ENCODE measurements at regions not wholly inside any gene's neighbourhood (a gene's known extent, or its start where the extent isn't known, plus 50 kb on each side); places are given as distances from the start of the nearest gene placed in this dataset.

DNA sequence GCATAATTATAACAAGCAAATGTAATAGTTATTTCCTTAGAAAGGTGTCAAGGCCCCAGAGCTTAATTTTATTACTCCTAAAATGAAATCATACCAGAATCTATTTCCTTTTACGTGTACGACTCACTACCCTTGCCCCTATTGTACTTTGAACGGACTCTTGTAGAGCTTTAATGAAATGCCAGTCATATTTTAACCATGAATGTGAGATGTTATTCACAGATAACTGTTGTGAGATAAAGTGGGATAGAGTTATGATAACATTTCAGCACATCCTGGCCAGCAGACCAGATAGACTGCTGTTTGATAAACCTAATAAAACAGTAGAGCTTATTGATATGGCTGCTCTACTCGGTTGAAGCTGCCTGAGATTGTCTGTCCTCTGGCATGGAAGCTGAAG lies 500.8 kb upstream of the PBX1 start:
- Histone ChIP-seq H2AK9ac (replicated peaks; ENCODE audit: low read depth, low read length, poor library complexity) (no peak overlapping the region), H4K91ac (ENCODE audit: insufficient read depth, low read depth, low read length) (no peak overlapping the region), H2AK5ac (ENCODE audit: low read depth, low read length) (no peak overlapping the region), H3K18ac (ENCODE audit: low read depth, low read length) (no peak overlapping the region), H4K8ac (ENCODE audit: low read depth in 2 of 2, low read length in 2 of 2) (no peak overlapping the region), H2BK120ac (ENCODE audit: low read depth, low read length) (no peak overlapping the region), H3K79me1 (ENCODE audit: low read depth in 1 of 2, low read length in 2 of 2) (no peaks in the 10 kb centered on the region), H3K9me1 (ENCODE audit: insufficient read depth, low read length) (no peaks in the 10 kb centered on the region), H3K27me3 (ENCODE audit: control insufficient read depth, insufficient read depth, low read length) (no peaks in the 10 kb centered on the region), H2BK5ac (ENCODE audit: low read depth, low read length, poor library complexity, severe bottlenecking) (no peak overlapping the region), H3K4me2 (ENCODE audit: low read depth, low read length) (no peak overlapping the region), H4K20me1 (ENCODE audit: insufficient read depth, low read length) (no peaks in the 10 kb centered on the region), H3K9ac (ENCODE audit: low read depth, low read length) (no peak overlapping the region), H3K9me3 (ENCODE audit: control insufficient read depth, insufficient read depth, low read length) (no peaks in the 10 kb centered on the region), H2BK20ac (ENCODE audit: low read depth, low read length) (no peak overlapping the region), H4K5ac (ENCODE audit: low read depth, low read length) (no peak overlapping the region), H3K14ac (replicated peaks; ENCODE audit: low read depth, low read length) (no peak overlapping the region), H3K4ac (ENCODE audit: low read depth, low read length) (no peak overlapping the region), H3K56ac (ENCODE audit: extremely low read depth, insufficient read depth, low read length) (no peak overlapping the region), H3K27ac (ENCODE audit: insufficient read depth, low read length) (no peak overlapping the region), H3K23ac (ENCODE audit: low read depth, low read length) (no peak overlapping the region), H3K4me3 (ENCODE audit: insufficient read depth, low read depth, low read length) (no peak overlapping the region), H3K4me1 (ENCODE audit: control insufficient read depth, insufficient read depth, low read length) (no peaks in the 10 kb centered on the region), H2BK15ac (ENCODE audit: low read depth, low read length) (no peak overlapping the region), H3K36me3 (ENCODE audit: control insufficient read depth, insufficient read depth, low read length) (no peaks in the 10 kb centered on the region), H2AFZ (replicated peaks; ENCODE audit: low read length, poor library complexity) (no peak overlapping the region)
- dilution Hi-C loops (cut with HindIII; ENCODE audit: low sequenced_read_pairs, unreplicated experiment), result no loop called here
- DNase-seq (no peak), ATAC-seq (ENCODE audit: low read depth) (no peak)
- BruUV-seq (replicated peaks), result no TSS peak
- no CpG with 5 or more reads among the region's 4 CpGs for WGBS, 2 experiments (ENCODE audit: extremely low coverage in 2 of 2, insufficient read length in 1 of 2)
- CTCF ChIA-PET, result no interaction called here
- POLR2A ChIA-PET (ENCODE audit: unreplicated experiment), result no interaction called here
- TF ChIP-seq, protein P1, sequence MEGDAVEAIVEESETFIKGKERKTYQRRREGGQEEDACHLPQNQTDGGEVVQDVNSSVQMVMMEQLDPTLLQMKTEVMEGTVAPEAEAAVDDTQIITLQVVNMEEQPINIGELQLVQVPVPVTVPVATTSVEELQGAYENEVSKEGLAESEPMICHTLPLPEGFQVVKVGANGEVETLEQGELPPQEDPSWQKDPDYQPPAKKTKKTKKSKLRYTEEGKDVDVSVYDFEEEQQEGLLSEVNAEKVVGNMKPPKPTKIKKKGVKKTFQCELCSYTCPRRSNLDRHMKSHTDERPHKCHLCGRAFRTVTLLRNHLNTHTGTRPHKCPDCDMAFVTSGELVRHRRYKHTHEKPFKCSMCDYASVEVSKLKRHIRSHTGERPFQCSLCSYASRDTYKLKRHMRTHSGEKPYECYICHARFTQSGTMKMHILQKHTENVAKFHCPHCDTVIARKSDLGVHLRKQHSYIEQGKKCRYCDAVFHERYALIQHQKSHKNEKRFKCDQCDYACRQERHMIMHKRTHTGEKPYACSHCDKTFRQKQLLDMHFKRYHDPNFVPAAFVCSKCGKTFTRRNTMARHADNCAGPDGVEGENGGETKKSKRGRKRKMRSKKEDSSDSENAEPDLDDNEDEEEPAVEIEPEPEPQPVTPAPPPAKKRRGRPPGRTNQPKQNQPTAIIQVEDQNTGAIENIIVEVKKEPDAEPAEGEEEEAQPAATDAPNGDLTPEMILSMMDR (conservative IDR thresholded peaks at IDR 0.05; ENCODE audit: low read depth, low read length), result no peak
- TF ChIP-seq RFX5 (IDR thresholded peaks at IDR 0.05; ENCODE audit: low read depth, low read length) (no peak), FOS (IDR thresholded peaks at IDR 0.05; ENCODE audit: low read depth, low read length) (no peak)
- TF ChIP-seq, protein P2, sequence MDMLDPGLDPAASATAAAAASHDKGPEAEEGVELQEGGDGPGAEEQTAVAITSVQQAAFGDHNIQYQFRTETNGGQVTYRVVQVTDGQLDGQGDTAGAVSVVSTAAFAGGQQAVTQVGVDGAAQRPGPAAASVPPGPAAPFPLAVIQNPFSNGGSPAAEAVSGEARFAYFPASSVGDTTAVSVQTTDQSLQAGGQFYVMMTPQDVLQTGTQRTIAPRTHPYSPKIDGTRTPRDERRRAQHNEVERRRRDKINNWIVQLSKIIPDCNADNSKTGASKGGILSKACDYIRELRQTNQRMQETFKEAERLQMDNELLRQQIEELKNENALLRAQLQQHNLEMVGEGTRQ (IDR thresholded peaks at IDR 0.05; ENCODE audit: low read depth, low read length), result no peak
- in situ Hi-C loops (cut with MboI; ENCODE audit: low sequenced_read_pairs), result no loop called here
- intact Hi-C loops (cut with micrococcal nuclease), result no loop called here

Data from IMR-90 (cell line).